ENCODE measurements at regions not wholly inside any gene's neighbourhood (a gene's known extent, or its start where the extent isn't known, plus 50 kb on each side); places are given as distances from the start of the nearest gene placed in this dataset.
"Not testable (repeated sequence)": the region's sequence is repeated elsewhere in the genome, so short reads cannot be mapped to it uniquely, and the experiment has no call there.

GRCh38 chr9:78874061-78874460, 577.1 kb downstream of the PSAT1 start:
- DNase-seq = no peak

GRCh38 chr9:78879324-78880100, 582.6 kb downstream of the PSAT1 start:
- no peak for DNase-seq

DNA sequence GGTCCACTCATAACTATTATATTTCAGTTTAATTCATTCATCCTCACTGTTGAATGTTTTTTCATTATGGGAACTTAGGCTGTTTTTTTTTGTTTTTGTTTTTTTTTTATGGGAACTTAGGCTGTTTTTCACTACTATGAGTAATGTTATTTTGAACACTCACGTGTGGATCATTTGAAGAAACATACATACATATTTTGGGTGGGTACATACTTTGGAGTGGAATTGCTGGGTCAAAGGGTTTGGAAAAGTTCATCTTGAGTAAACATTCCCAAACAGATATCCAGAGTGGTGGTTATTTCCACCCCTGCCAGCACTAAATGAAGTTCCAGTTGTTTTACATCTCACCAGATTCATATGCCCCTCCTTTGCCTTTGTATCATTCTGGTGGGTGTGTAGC, 584.4 kb downstream of the PSAT1 start:
- DNase-seq = no peak

- no peak for DNase-seq
Observed at GRCh38 chr9:78882481-78882880, 585.6 kb downstream of the PSAT1 start.

- no peak for DNase-seq
Observed at GRCh38 chr9:78884611-78885150, 587.8 kb downstream of the PSAT1 start.

DNA sequence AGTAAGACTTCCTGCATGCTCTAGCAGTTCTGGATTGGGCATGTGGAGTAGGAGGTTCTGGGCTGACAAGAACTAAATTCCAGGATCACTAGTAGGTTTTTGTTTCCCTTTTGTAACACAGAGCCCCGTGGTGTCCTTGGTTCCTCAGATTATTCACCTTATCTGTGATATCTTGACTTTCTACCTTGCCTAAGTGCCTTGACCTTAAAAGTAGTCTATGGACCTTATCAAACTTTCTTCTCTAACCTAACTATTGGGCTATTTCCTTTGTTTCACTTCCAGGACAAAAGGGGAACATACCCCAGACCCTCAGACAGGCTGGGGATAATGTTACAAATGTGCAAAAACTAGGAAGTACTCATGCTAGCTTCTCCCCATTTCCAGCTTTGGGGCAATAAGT, 595.3 kb downstream of the PSAT1 start:
- DNase-seq = no peak

DNA sequence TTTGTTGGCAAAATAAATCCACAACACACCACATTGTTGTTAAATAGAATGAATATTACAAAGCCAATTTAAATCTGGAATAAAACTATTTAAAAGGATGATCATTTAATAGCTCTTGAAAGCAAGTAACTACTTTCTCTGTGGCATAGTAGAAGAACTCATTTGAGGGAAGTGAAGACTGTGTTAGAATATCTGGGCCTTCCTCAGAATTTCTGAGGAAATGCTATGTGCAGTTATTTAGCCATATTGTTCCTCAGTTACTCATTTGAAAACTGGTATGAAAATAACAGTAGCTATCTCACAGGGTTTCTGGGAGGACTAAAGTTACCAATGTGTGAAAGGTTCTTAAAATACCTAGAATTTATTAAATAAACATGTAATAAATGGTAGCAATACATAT, 595.8 kb downstream of the PSAT1 start:
- no peak for DNase-seq

- DNase-seq = no peak
Observed at GRCh38 chr9:78893774-78894401, 597.0 kb downstream of the PSAT1 start.

DNA sequence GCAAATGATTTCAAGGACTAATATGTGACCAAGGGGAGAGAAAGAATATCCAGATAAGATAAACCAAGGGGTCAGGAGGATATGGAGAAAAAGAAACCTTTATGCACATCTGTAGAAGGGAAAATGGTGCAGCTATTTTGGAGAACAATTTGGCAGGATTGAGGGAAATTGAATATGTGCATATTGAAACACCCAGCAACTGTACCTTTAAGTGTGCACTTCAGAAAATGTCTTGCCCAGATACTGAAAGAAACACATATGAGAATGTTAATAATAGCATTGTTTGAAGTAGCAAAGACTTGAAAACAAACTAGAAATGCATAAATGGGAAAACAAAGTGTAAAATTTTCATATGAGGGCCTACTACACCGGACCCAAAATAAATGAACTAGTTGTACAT, 599.6 kb downstream of the PSAT1 start:
- no peak for DNase-seq

DNA sequence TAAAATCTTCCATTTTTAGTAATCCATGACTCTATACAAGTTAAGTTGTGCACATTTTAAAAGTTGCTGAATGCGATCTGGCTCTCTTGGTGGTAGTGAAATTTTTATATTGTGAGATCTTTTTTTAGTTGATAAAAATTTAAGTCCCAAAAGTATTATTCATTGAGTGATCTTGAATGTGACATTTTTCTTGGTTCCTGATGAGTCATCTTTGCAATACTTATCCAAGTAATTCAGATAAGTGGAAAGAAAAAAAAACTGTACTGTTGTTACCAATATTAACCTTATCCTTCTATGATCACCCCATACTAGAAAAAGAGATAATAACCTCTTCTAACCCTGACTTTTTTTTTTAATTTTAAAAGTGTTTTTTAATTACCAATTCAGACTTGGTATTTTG, 601.3 kb downstream of the PSAT1 start:
- no peak for DNase-seq

DNA sequence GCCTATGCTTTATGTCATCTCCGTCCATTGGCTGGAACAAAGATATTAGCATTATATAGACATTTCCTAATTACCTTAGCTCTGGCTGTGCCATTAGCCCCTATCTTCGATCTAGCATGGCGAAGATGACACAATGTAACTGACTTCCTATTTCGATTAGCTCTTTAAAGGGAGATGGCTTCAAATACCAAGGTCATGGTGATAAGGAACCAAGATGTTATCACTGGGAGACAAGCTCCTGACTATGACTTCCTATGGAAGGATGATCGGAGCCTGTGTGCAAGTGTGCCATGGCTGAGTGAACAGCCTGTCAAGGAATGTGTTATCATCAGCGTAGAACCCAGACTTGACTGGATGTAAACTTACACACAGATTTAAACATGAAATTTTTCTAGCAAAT, 602.1 kb downstream of the PSAT1 start:
- no peak for DNase-seq

- no peak for DNase-seq
Observed at GRCh38 chr9:78900500-78900899, 603.6 kb downstream of the PSAT1 start.

DNA sequence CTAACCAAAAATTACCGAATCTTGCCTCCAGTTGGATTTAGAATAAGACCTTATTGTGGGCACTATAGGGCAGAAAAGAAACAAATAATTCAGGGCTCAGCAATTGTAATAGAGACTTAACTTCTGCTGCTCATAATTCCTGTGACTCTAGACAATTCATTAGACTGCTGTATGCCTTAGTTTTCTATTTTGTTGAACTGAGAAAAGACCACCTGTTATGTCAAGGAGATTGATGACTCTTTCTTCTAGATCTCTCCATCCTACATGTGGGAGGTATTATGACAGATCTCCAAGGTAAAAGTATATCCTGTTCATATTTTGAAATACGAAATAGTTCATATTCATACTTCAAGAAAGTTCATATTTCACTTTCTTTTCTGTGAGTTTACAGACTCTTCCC, 605.1 kb downstream of the PSAT1 start:
- DNase-seq = no peak

DNA sequence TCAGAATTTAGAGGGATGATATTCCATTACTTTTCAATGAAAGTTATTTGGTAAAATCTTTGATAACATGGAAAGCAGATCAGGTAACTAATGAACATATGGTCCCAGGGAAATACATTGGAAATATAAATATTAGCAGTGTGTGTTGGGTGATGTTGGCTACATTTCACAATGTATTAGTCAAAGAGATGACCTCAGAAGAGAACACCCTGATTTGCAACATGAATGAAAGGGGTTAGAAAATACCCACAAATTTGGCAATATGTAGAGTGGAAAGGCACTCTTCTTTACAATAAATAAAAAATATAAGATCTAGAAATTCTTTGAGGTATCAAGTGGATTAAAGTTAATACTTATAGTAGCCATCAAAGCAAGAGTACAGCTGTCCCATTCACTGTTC, 606.7 kb downstream of the PSAT1 start:
- DNase-seq = no peak

DNA sequence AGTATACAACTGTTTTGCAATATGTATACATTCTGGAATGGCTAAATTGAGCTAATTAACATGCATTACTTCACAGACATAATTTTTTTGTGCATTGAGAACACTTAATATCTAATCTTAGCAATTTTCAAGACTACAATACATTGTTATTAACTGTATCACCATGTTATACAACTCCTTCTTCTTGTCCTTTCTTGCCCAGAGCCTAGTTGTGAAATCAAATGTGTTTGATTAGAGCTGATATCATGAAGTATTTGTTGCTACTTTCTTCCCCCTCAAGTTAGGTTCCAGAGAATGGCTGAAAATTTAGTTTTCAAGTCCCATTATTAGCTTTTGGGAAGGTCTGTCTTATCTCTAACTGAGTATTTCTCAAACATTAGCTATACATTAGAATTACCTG, 607.8 kb downstream of the PSAT1 start:
- no peak for DNase-seq

- no peak for DNase-seq
Observed at GRCh38 chr9:78905387-78905786, 608.5 kb downstream of the PSAT1 start.

- no peak for DNase-seq
Observed at GRCh38 chr9:78905986-78906755, 609.2 kb downstream of the PSAT1 start.

- no peak for DNase-seq
Observed at GRCh38 chr9:78909566-78909965, 612.6 kb downstream of the PSAT1 start.

DNA sequence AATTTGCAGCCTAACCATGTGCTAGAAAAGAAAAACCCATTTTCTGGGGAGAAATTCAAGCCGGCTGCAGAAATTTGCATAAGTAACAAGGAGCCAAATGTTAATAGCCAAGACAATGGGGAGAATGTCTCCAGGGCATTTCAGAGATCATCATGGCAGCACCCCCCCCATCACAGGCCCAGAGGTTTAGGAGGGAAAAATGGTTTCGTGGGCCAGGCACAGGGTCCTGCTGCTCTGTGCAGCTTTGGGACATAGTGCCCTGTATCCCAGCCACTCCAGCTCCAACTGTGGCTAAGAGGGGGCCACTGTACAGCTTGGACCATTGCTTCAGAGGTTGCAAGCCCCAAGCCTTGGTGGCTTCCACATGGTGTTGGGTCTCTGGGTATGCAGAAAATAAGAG, 620.0 kb downstream of the PSAT1 start:
- DNase-seq = not testable (repeated sequence)

- no peak for DNase-seq
Observed at GRCh38 chr9:78918976-78919375, 622.1 kb downstream of the PSAT1 start.

DNA sequence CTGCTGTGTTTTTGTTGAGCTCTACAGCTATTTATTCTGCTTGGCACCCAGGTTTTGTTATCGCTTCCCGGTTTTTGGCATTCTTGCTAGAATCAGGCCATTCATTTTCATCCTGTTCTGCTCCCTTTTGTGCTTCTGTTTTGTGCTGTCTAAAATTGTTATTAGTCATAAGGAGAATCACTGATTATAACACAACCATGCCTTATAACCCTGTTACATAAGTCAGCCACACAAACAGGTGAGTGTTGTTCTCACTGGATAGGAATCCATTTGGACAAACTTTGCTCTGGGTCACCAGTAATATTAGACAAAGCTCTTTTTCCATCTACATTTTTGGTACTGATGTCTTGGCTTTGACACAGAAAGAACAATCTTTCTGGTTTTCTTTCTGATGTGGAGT, 622.8 kb downstream of the PSAT1 start:
- DNase-seq = no peak

DNA sequence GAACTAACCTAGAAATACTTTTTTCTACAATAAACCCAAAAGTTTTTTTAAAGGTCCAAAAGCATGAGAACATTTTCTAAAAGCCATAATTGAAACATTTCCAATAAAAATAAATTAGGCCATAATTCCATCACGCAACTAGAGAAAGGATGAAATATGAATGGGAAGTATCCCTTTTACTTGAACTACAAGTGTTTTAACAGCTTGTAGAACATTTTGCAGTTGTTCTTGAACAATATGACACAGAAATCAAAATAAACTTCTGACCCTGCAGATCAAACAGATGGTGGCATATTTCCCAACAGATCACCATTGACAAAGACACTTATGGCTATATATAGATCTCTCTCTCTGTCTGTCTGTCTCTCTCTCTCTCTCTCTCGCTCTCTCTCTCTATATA, 624.4 kb downstream of the PSAT1 start:
- DNase-seq = no peak

GRCh38 chr9:78923966-78924659, 627.2 kb downstream of the PSAT1 start:
- DNase-seq = no peak

Measured in stimulated activated CD4-positive, alpha-beta T cell treated with anti-CD3 and anti-CD28 coated beads, Interleukin-1b, Interleukin-23, amount 100 ng/mL, for 48 hours (primary cell).